Hematopoietic multipotent progenitor cell treated with erythropoietin and hydrocortisone succinate and interleukin-3 and kit ligand, for 8 days (in vitro differentiated cells): ENCODE measurements at regions not wholly inside any gene's neighbourhood (a gene's known extent, or its start where the extent isn't known, plus 50 kb on each side); places are given as distances from the start of the nearest gene placed in this dataset.

Source experiments
- DNase-seq: peaks from one replicate; pipeline ENCODE4 v3.0.0-alpha.2; 2015

- no peak for DNase-seq
Measured at GRCh38 chr18:23350188-23350587, 102.9 kb upstream of the RIOK3 start.

GRCh38 chr18:23351521-23351920, 101.6 kb upstream of the RIOK3 start:
- no peak for DNase-seq

- DNase-seq = no peak
Measured at GRCh38 chr18:23352042-23352441, 101.0 kb upstream of the RIOK3 start.

GRCh38 chr18:23353459-23353858, 99.6 kb upstream of the RIOK3 start:
- DNase-seq = no peak

GRCh38 chr18:23354625-23355024, 98.5 kb upstream of the RIOK3 start:
- no peak for DNase-seq

GRCh38 chr18:23355206-23355605, 97.9 kb upstream of the RIOK3 start:
- DNase-seq = no peak

GRCh38 chr18:23356424-23356823, 96.7 kb upstream of the RIOK3 start:
- no peak for DNase-seq

GRCh38 chr18:23356915-23357601, 96.0 kb upstream of the RIOK3 start:
- no peak for DNase-seq

- no peak for DNase-seq
Measured at GRCh38 chr18:23357996-23358594, 95.0 kb upstream of the RIOK3 start.

GRCh38 chr18:23359421-23359820, 93.7 kb upstream of the RIOK3 start:
- DNase-seq = no peak

- no peak for DNase-seq
Measured at GRCh38 chr18:23363865-23364570, 89.1 kb upstream of the RIOK3 start.

GRCh38 chr18:23365602-23366001, 87.5 kb upstream of the RIOK3 start:
- DNase-seq = no peak

- DNase-seq = no peak
Measured at GRCh38 chr18:23369266-23369665, 83.8 kb upstream of the RIOK3 start.

GRCh38 chr18:23373570-23373969, 79.5 kb upstream of the RIOK3 start:
- no peak for DNase-seq

- no peak for DNase-seq
Measured at GRCh38 chr18:23377669-23378301, 75.3 kb upstream of the RIOK3 start.

- DNase-seq = no peak
Measured at GRCh38 chr18:23378302-23378686, 74.8 kb upstream of the RIOK3 start.

GRCh38 chr18:23380001-23380550, 73.0 kb upstream of the RIOK3 start:
- peak; percentile 64 for DNase-seq

- peak; percentile 71 for DNase-seq
Measured at GRCh38 chr18:23380817-23381216, 72.3 kb upstream of the RIOK3 start.

- no peak for DNase-seq
Measured at GRCh38 chr18:23383494-23383893, 69.6 kb upstream of the RIOK3 start.

- no peak for DNase-seq
Measured at GRCh38 chr18:23384778-23385736, 68.0 kb upstream of the RIOK3 start.

- no peak for DNase-seq
Measured at GRCh38 chr18:23386317-23386716, 66.8 kb upstream of the RIOK3 start.

- no peak for DNase-seq
Measured at GRCh38 chr18:23387265-23387664, 65.8 kb upstream of the RIOK3 start.
